GM12865 (cell line): ENCODE measurements at regions not wholly inside any gene's neighbourhood (a gene's known extent, or its start where the extent isn't known, plus 50 kb on each side); places are given as distances from the start of the nearest gene placed in this dataset.

Experiments used
- DNase-seq: peaks from one replicate; pipeline ENCODE4 v3.0.0; 2010; ENCODE audit warnings: low read depth
- H3K4me3 ChIP-seq: 2 replicates; pipeline ENCODE4 v1.5.1; 2011; ENCODE audit warnings: mild to moderate bottlenecking, low read depth, low read length, control low read depth
- TF ChIP-seq, protein P1 (sequence below): IDR thresholded peaks from 2 replicates; pipeline ENCODE4 v1.5.1; 2011; ENCODE audit warnings: low read length, control low read depth, low read depth, inconsistent platforms; ENCODE audit not compliant: insufficient read depth; ENCODE audit errors: missing control alignments

GRCh38 chrX:39905946-39906345, 191.8 kb downstream of the BCOR start:
- TF ChIP-seq, protein P1, sequence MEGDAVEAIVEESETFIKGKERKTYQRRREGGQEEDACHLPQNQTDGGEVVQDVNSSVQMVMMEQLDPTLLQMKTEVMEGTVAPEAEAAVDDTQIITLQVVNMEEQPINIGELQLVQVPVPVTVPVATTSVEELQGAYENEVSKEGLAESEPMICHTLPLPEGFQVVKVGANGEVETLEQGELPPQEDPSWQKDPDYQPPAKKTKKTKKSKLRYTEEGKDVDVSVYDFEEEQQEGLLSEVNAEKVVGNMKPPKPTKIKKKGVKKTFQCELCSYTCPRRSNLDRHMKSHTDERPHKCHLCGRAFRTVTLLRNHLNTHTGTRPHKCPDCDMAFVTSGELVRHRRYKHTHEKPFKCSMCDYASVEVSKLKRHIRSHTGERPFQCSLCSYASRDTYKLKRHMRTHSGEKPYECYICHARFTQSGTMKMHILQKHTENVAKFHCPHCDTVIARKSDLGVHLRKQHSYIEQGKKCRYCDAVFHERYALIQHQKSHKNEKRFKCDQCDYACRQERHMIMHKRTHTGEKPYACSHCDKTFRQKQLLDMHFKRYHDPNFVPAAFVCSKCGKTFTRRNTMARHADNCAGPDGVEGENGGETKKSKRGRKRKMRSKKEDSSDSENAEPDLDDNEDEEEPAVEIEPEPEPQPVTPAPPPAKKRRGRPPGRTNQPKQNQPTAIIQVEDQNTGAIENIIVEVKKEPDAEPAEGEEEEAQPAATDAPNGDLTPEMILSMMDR, result no peak
- no peak for DNase-seq
- H3K4me3 ChIP-seq, result no peak overlapping the region

DNA sequence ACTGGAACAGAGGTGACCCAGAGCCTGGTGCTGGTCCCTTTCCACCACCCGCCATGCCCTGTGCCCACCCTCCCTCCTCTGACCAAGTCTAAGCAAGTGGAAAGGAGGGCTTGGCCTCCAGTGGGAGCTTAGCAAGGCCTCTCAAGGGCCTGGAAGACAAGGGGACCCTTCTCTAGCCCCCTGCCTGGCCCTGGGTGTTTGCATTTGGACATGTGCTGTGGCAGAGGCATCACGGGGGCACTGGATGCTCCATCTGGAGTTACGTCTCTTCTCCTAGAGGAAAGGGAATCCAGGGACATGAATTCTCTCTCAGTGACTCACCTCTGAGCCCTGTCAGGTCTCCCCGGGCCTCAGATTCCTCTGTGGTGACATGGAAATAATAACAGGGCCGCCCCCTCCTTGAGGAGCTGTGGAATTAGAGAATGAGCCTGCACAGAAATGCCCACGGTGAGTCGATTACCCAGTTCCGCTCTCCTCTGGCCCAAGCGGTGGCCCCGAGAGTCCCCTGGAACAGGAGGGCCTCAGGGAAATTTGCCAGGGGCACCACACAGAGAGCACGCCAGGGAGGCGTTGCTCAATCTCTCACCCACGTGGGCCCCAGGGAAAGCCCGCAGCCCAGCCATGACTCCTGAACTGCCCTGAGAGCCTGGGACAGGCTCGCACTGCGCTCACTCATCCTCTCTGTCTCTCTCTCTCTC, 189.6 kb downstream of the BCOR start:
- TF ChIP-seq, protein P1, result no peak
- H3K4me3 ChIP-seq, result no peak overlapping the region
- peak; percentile 48 for DNase-seq

- H3K4me3 ChIP-seq, result no peak overlapping the region
- TF ChIP-seq, protein P1, result no peak
- DNase-seq, result no peak
Observed at GRCh38 chrX:39909996-39910395, 187.8 kb downstream of the BCOR start.

- TF ChIP-seq, protein P1, result no peak
- DNase-seq, result no peak
- no peak overlapping the region for H3K4me3 ChIP-seq
Observed at GRCh38 chrX:39910651-39911050, 187.1 kb downstream of the BCOR start.

DNA sequence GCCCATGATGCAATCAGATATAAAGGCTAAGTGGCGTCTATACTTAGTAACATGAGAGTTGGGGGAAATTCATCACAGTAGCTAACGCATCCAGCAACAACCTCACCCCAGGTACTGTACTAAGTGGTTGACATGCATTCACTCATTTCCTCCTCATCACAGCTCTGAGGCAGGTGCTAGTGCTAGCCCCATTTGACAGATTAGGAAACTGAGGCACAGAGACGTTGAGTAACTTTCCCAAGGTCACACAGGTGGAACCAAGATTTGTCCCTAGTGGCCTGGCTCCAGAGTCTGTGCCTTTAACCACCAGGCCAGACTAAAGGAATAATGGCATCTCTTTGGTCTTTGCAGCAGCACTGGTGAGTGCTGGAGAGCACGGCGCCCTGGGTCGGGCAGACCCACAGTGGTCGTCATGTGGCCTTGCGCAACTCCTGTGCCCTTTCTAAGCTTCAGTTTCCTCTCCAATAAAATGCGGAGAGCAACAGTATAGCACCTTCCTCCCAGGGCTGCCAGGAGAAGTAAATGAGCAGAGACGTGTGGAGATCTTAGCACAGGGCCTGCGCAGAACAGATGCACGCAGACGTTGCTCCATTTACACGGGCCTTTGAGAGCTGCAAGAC, 186.4 kb downstream of the BCOR start:
- TF ChIP-seq, protein P1, result no peak
- DNase-seq, result no peak

DNA sequence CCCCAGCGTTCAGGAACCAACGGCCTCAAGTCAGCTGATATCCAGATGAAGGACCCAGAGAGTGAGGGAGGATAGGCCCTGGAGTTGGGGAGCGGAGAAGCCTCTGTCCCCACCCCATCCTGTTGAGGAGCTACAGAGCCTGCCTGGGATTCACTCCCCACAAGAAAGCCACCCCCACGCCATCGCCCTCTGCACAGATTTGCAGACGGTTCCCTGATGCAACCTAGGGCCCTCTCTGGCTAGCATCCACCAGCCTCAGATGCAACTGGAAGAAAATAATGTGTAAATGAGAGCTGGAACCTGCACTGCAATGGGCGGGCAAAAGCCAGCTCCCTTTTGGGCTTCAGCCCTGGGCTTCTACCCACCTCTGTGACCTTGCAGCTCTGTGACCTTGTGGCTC, 185.6 kb downstream of the BCOR start:
- DNase-seq, result no peak
- no peak overlapping the region for H3K4me3 ChIP-seq
- TF ChIP-seq, protein P1, result no peak

More for the DNA sequence above, 186.4 kb downstream of the BCOR start:
- no peak overlapping the region for H3K4me3 ChIP-seq
